Liver (tissue), 3 donors: ENCODE measurements at regions not wholly inside any gene's neighbourhood (a gene's known extent, or its start where the extent isn't known, plus 50 kb on each side); places are given as distances from the start of the nearest gene placed in this dataset.

Experiments used
- JUND ChIP-seq, 2 donors: IDR thresholded peaks; 2 replicates each; pipeline ENCODE4 v1.6.1; 2016; ENCODE audit warnings: antibody characterized with exemption in 2 of 2
- SP1 ChIP-seq: IDR thresholded peaks from 2 replicates; pipeline ENCODE4 v1.6.1; 2018; ENCODE audit warnings: antibody characterized with exemption, mild to moderate bottlenecking
- TF ChIP-seq, protein P1 (sequence below): fragments of 150-350 bp; IDR thresholded peaks from 2 replicates; pipeline ENCODE4 v1.5.1; 2017; ENCODE audit warnings: improper control_type of control experiment, low read depth, low read length; ENCODE audit not compliant: missing input control
- TF ChIP-seq, protein P2 (sequence below): IDR thresholded peaks from 2 replicates; pipeline ENCODE4 v1.6.1; 2016; ENCODE audit warnings: antibody characterized with exemption
- donor health status: healthy.
- donor health status: healthy.

DNA sequence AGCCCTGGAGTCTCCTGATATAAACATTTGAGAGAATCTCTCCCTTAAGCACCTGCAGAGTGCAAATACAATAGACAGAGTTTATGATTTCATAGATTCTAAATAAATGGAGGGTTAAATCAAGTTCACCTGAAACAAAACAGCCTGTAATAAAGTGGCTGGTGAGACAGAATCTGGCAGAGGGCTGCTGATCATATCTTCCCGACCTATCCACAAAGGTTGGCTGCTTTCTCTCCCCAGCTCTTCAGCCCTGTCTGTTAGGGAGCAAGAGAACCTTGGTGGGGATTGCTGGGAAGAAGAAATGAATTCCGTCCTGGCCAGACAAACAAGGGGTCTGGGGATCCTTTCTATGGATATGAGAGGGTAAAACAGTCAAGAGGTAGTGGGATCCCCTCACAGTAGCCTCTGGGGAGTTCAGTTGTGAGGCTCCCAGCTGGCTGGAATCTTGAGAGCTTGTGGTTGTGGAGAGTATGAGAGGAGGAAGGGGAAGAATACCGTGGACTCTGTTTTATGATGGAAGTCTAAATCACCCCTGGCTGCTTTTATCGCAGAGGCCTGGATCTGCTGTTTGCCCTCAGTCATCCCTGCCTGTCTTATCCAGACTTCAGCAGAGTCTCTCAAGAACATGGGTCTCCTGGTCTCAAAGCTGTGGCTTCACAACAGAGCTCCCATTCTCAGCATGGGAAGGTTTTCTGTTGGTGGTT is 451.3 kb downstream of the NTRK3 start:
- TF ChIP-seq SP1, result no peak
- TF ChIP-seq, protein P1, sequence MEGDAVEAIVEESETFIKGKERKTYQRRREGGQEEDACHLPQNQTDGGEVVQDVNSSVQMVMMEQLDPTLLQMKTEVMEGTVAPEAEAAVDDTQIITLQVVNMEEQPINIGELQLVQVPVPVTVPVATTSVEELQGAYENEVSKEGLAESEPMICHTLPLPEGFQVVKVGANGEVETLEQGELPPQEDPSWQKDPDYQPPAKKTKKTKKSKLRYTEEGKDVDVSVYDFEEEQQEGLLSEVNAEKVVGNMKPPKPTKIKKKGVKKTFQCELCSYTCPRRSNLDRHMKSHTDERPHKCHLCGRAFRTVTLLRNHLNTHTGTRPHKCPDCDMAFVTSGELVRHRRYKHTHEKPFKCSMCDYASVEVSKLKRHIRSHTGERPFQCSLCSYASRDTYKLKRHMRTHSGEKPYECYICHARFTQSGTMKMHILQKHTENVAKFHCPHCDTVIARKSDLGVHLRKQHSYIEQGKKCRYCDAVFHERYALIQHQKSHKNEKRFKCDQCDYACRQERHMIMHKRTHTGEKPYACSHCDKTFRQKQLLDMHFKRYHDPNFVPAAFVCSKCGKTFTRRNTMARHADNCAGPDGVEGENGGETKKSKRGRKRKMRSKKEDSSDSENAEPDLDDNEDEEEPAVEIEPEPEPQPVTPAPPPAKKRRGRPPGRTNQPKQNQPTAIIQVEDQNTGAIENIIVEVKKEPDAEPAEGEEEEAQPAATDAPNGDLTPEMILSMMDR, result no peak
- TF ChIP-seq, protein P2, sequence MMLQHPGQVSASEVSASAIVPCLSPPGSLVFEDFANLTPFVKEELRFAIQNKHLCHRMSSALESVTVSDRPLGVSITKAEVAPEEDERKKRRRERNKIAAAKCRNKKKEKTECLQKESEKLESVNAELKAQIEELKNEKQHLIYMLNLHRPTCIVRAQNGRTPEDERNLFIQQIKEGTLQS, result no peak
- no peak for TF ChIP-seq JUND (IDR thresholded peaks at IDR 0.05)
